Peyer's patch (tissue), 4 donors: ENCODE measurements at regions not wholly inside any gene's neighbourhood (a gene's known extent, or its start where the extent isn't known, plus 50 kb on each side); places are given as distances from the start of the nearest gene placed in this dataset.

Experiments
- CTCF ChIP-seq, 6 experiments: fragments of 450-650 bp in 4 of 6; fragments of 200-600 bp in 2 of 6; sonication (generic) in 1 of 6; IDR thresholded peaks; one replicate each; pipeline ENCODE4 v1.5.1; 2017 to 2019; ENCODE audit warnings: antibody characterized with exemption in 6 of 6, mild to moderate bottlenecking in 3 of 6, moderate library complexity in 1 of 6
- POLR2A ChIP-seq, 2 donors: fragments of 450-650 bp; IDR thresholded peaks; one replicate each; pipeline ENCODE4 v1.5.1; 2017; ENCODE audit warnings: antibody characterized with exemption in 2 of 2, mild to moderate bottlenecking in 2 of 2, moderate library complexity in 2 of 2

GRCh38 chr4:78704981-78705683, 71.0 kb upstream of the BMP2K start:
- TF ChIP-seq CTCF (IDR thresholded peaks at IDR 0.05) (peak in 1 of 6 experiments; percentile 2), POLR2A (IDR thresholded peaks at IDR 0.05) (no peak)
